Calu3 (cell line): ENCODE measurements at regions not wholly inside any gene's neighbourhood (a gene's known extent, or its start where the extent isn't known, plus 50 kb on each side); places are given as distances from the start of the nearest gene placed in this dataset.

Source experiments
- BruUV-seq: library from RNA; stranded (reverse); fragments of 400-500 nt; replicated peaks from 2 replicates; lab custom pipeline; 2021; lab: Mats Ljungman, UMichigan
- CTCF ChIA-PET: fragments of 300-600 bp; sonication (Branson Sonifier 250); formaldehyde crosslinking; loops from one replicate; lab custom pipeline; 2022; ENCODE audit warnings: antibody characterized with exemption; lab: Charles Lee
- DNase-seq: peaks from one replicate; pipeline ENCODE4 v3.0.0; 2022
- H3K27ac Mint-ChIP-seq: one replicate; pipeline ENCODE4 v1.8.0; 2022; ENCODE audit warnings: mixed read lengths; ENCODE audit not compliant: unreplicated experiment
- H3K27me3 Mint-ChIP-seq: one replicate; pipeline ENCODE4 v1.8.0; 2022; ENCODE audit warnings: mixed read lengths; ENCODE audit not compliant: unreplicated experiment
- H3K36me3 Mint-ChIP-seq: one replicate; pipeline ENCODE4 v1.8.0; 2022; ENCODE audit warnings: mild to moderate bottlenecking, moderate library complexity, mixed read lengths; ENCODE audit not compliant: insufficient read depth, unreplicated experiment
- H3K4me1 Mint-ChIP-seq: one replicate; pipeline ENCODE4 v1.8.0; 2022; ENCODE audit warnings: mild to moderate bottlenecking, low read depth, mixed read lengths; ENCODE audit not compliant: unreplicated experiment
- H3K4me3 Mint-ChIP-seq: one replicate; pipeline ENCODE4 v1.8.0; 2022; ENCODE audit warnings: mild to moderate bottlenecking, low read depth, moderate library complexity, mixed read lengths; ENCODE audit not compliant: unreplicated experiment
- H3K9me3 Mint-ChIP-seq: one replicate; pipeline ENCODE4 v1.8.0; 2022; ENCODE audit warnings: low read depth, mixed read lengths; ENCODE audit not compliant: unreplicated experiment
- intact Hi-C: fragments of 100-400 bp; cut with micrococcal nuclease; formaldehyde crosslinking; loops from one replicate; pipeline ENCODE4 v1.10.0; 2022; ENCODE audit not compliant: unreplicated experiment
- TF ChIP-seq, protein P1 (sequence below): fragments of 200-600 bp; IDR thresholded peaks from one replicate; pipeline ENCODE4 v1.8.0; 2022; ENCODE audit warnings: antibody characterized with exemption; ENCODE audit not compliant: unreplicated experiment

DNA sequence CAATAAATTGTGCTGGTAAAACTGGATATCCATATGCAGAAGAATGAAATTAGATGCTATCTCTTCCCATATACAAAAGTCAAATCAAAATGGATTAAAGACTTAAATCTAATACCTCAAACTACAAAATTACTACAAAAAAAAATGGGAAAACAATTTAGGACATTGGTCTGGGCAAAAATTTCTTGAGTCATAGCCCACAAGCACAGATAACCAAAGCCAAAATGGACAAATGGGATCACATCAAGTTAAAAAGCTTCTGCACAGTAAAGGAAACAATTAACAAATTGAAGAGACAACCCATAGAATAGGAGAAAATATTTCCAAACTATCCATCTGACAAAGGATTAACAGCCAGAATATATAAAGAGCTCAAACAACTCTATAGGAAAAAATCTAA is 264.6 kb downstream of the NUAK1 start:
- CTCF ChIA-PET: interaction anchor here (0.6 kb wide), 1 partner anchor 43 kb away, joined by 3 read pairs; no protein-coding TSS in a partner anchor
- no peaks in the 10 kb centered on the region for H3K4me1 Mint-ChIP-seq
- no TSS peak for BruUV-seq
- H3K27ac Mint-ChIP-seq: no peak overlapping the region
- H3K27me3 Mint-ChIP-seq: peaks cover 8% of the 10 kb centered on the region
- H3K4me3 Mint-ChIP-seq: no peak overlapping the region
- intact Hi-C loops: no loop called here
- no peaks in the 10 kb centered on the region for H3K36me3 Mint-ChIP-seq
- peaks cover 4% of the 10 kb centered on the region for H3K9me3 Mint-ChIP-seq
- no peak for DNase-seq
- TF ChIP-seq, protein P1, sequence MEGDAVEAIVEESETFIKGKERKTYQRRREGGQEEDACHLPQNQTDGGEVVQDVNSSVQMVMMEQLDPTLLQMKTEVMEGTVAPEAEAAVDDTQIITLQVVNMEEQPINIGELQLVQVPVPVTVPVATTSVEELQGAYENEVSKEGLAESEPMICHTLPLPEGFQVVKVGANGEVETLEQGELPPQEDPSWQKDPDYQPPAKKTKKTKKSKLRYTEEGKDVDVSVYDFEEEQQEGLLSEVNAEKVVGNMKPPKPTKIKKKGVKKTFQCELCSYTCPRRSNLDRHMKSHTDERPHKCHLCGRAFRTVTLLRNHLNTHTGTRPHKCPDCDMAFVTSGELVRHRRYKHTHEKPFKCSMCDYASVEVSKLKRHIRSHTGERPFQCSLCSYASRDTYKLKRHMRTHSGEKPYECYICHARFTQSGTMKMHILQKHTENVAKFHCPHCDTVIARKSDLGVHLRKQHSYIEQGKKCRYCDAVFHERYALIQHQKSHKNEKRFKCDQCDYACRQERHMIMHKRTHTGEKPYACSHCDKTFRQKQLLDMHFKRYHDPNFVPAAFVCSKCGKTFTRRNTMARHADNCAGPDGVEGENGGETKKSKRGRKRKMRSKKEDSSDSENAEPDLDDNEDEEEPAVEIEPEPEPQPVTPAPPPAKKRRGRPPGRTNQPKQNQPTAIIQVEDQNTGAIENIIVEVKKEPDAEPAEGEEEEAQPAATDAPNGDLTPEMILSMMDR: no peak

DNA sequence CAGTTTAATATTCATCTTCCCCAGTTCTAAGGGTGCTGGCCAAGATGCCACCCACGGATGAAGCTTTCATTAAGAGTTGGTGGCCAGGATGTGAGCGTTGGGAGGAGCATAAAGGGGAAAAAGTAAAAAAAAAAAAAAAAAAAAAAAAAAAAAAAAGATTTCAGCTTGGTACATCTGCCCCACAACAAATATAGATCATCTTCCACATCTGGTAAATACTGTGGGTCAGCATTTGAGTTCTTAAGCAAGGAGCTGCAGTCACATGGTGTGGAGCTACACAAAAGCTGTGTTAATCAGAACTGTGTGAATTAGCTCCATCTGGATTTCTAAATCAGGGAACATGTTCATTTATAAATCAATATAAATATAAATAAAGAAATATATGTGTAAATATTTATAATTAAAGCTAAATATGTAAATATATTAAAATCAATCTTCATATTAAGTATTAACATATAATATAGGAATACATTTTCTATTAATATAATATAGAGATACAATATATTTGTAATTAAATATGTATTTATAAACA is 262.3 kb downstream of the NUAK1 start:
- TF ChIP-seq, protein P1: no peak
- H3K27ac Mint-ChIP-seq: no peak overlapping the region
- CTCF ChIA-PET: interaction anchor here (0.6 to 0.7 kb wide), 3 partner anchors 50 to 101 kb away, joined by 3 to 11 read pairs (median 6); no protein-coding TSS in a partner anchor
- no peaks in the 10 kb centered on the region for H3K36me3 Mint-ChIP-seq
- no peaks in the 10 kb centered on the region for H3K4me1 Mint-ChIP-seq
- H3K27me3 Mint-ChIP-seq: peaks cover 10% of the 10 kb centered on the region
- intact Hi-C loops: no loop called here
- H3K9me3 Mint-ChIP-seq: no peaks in the 10 kb centered on the region
- no peak for DNase-seq
- H3K4me3 Mint-ChIP-seq: no peak overlapping the region
- no TSS peak for BruUV-seq

DNA sequence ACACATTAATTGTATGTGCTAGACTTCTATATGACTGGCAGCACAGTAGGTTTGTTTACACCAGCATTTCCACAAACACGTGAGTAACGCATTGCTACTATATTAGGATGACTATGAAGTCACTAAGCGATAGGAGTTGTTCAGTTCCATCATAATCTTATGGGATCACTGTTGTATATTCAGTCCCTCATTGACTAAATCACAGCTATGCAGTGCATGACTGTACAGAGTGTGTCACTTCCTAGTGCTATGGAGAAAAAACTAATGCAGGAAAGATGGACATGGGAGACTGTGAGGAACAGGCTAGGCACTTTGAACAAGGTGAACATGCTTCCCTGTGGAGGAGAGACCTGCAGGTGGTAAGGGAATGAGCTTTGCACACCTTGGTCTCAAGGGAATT is 259.8 kb downstream of the NUAK1 start:
- no TSS peak for BruUV-seq
- CTCF ChIA-PET: no interaction called here
- intact Hi-C loops: no loop called here
- Mint-ChIP-seq H3K4me3 (no peak overlapping the region), H3K27me3 (peaks cover 22% of the 10 kb centered on the region), H3K27ac (no peak overlapping the region), H3K4me1 (no peaks in the 10 kb centered on the region), H3K36me3 (no peaks in the 10 kb centered on the region), H3K9me3 (no peaks in the 10 kb centered on the region)
- TF ChIP-seq, protein P1: no peak
- DNase-seq: no peak

DNA sequence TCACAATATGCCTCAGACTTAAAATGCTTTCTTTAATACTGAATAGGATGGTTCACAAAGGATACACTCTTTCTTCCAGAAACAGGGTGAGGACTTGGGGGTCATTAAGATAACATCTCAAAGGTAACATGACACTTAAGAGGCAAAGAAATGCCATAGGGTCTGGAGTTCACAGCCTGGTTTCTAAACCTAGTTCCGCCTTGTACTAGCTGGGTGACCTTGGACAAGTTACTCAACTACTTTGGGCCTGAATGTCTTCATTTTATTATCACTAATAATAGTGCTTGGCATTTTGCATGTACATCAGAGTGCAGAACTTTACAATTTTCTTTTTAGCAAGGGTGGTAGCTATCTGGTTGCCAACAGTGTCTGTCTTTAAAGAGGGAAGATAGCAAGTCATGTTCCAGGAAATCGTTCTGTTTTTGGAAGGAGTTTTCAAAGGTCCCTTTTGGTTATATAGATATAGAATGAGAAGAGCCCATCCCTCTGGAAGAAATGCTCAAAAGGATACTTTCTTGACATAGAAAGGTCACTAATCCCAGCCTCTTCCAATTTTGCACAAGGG is 257.8 kb downstream of the NUAK1 start:
- H3K4me3 Mint-ChIP-seq: no peak overlapping the region
- no peaks in the 10 kb centered on the region for H3K9me3 Mint-ChIP-seq
- H3K36me3 Mint-ChIP-seq: no peaks in the 10 kb centered on the region
- TF ChIP-seq, protein P1: no peak
- no TSS peak for BruUV-seq
- intact Hi-C loops: no loop called here
- H3K4me1 Mint-ChIP-seq: no peaks in the 10 kb centered on the region
- H3K27me3 Mint-ChIP-seq: peaks cover 22% of the 10 kb centered on the region
- no peak overlapping the region for H3K27ac Mint-ChIP-seq
- no peak for DNase-seq
- CTCF ChIA-PET: interaction anchor here (0.6 kb wide), 1 partner anchor 173 kb away, joined by 4 read pairs; no protein-coding TSS in a partner anchor
